Upper lobe of left lung (tissue), 6 donors: ENCODE measurements at regions not wholly inside any gene's neighbourhood (a gene's known extent, or its start where the extent isn't known, plus 50 kb on each side); places are given as distances from the start of the nearest gene placed in this dataset.
A peak's percentile ranks its signal among the peaks of the same experiment; 100 is the strongest.

Experiments
- ATAC-seq, 2 donors: fragments of 200-7000 bp; cut with Tn5 transposase; one replicate each; pipeline ENCODE4 v1.9.1; 2022; ENCODE audit warnings: mild to moderate bottlenecking in 2 of 2, moderate library complexity in 2 of 2; ENCODE audit not compliant: low FRiP score in 2 of 2
- DNase-seq, 2 donors: peaks; one replicate each; pipeline ENCODE4 v3.0.0-alpha.2; 2019 to 2020
- H3K27ac ChIP-seq, 4 donors: fragments of 200-600 bp; sonication (generic); one replicate each; pipeline ENCODE4 v1.5.1; 2016 to 2019
- H3K27me3 ChIP-seq, 4 donors: fragments of 200-600 bp; sonication (generic); one replicate each; pipeline ENCODE4 v1.5.1; 2017 to 2019
- H3K36me3 ChIP-seq, 4 donors: fragments of 200-600 bp; sonication (generic); one replicate each; pipeline ENCODE4 v1.5.1; 2016 to 2019
- H3K4me1 ChIP-seq, 4 donors: fragments of 200-600 bp; sonication (generic); one replicate each; pipeline ENCODE4 v1.5.1; 2018 to 2019
- H3K4me3 ChIP-seq, 4 donors: fragments of 200-600 bp; sonication (generic); one replicate each; pipeline ENCODE4 v1.5.1; 2017 to 2019; ENCODE audit warnings: mild to moderate bottlenecking in 2 of 4, moderate library complexity in 1 of 4
- H3K9me3 ChIP-seq, 4 donors: fragments of 200-600 bp; sonication (generic); one replicate each; pipeline ENCODE4 v1.5.1; 2018 to 2019
- CTCF ChIP-seq, 6 experiments: fragments of 450-650 bp in 4 of 6; fragments of 200-600 bp in 2 of 6; sonication (generic) in 2 of 6; IDR thresholded peaks; one replicate each; pipeline ENCODE4 v1.5.1; 2016 to 2019; ENCODE audit warnings: antibody characterized with exemption in 6 of 6
- EP300 ChIP-seq, 4 donors: sonication (generic); formaldehyde crosslinking; IDR thresholded peaks; one replicate each; pipeline ENCODE4 v1.5.1; 2017; ENCODE audit warnings: antibody characterized with exemption in 4 of 4, control low read depth in 2 of 4
- POLR2A ChIP-seq, 4 donors: fragments of 450-650 bp; IDR thresholded peaks; one replicate each; pipeline ENCODE4 v1.5.1; 2016 to 2017; ENCODE audit warnings: antibody characterized with exemption in 4 of 4, mild to moderate bottlenecking in 2 of 4
- POLR2AphosphoS5 ChIP-seq, 2 donors: sonication (generic); formaldehyde crosslinking; IDR thresholded peaks; one replicate each; pipeline ENCODE4 v1.5.1; 2017; ENCODE audit warnings: antibody characterized with exemption in 2 of 2
- WGBS, 2 donors: methylation state at CpG; one replicate each; pipeline ENCODE4 v1.1.5; 2017 to 2018; 5-methylcytosine and 5-hydroxymethylcytosine counted together
- donor health status: DM: no; HTN: no; CAD: no; lungs with moderate emphysema.
- donor health status: DM: no; HTN: yes; CAD: no; lungs with severe emphysema.

GRCh38 chrX:20451929-20452328 is 185.2 kb upstream of the RPS6KA3 start:
- DNase-seq = no peak
- Histone ChIP-seq H3K4me1 (no peaks in the 10 kb centered on the region), H3K4me3 (no peak overlapping the region), H3K9me3 (no peaks in the 10 kb centered on the region), H3K36me3 (no peaks in the 10 kb centered on the region), H3K27me3 (no peaks in the 10 kb centered on the region), H3K27ac (no peak overlapping the region)
- 67 to 95% methylated on average over 2 of the region's 2 CpGs for WGBS, 2 donors
- TF ChIP-seq EP300 (IDR thresholded peaks at IDR 0.05) (no peak), POLR2A (IDR thresholded peaks at IDR 0.05) (no peak), POLR2AphosphoS5 (IDR thresholded peaks at IDR 0.05) (no peak), CTCF (IDR thresholded peaks at IDR 0.05) (no peak)
- ATAC-seq = no peak

- no peaks in the 10 kb centered on the region for H3K4me1 ChIP-seq
- H3K36me3 ChIP-seq = no peaks in the 10 kb centered on the region
- WGBS, 2 donors = 45 to 94% methylated on average over 2 of the region's 2 CpGs
- H3K4me3 ChIP-seq = no peak overlapping the region
- no peak overlapping the region for H3K27ac ChIP-seq
- ATAC-seq (no peak), DNase-seq (no peak)
- no peaks in the 10 kb centered on the region for H3K9me3 ChIP-seq
- no peaks in the 10 kb centered on the region for H3K27me3 ChIP-seq
- no peak for TF ChIP-seq CTCF (IDR thresholded peaks at IDR 0.05)
- TF ChIP-seq POLR2AphosphoS5 (IDR thresholded peaks at IDR 0.05) = no peak
These were observed 178.4 kb upstream of the RPS6KA3 start for GRCh38 chrX:20445109-20445508.

GRCh38 chrX:20442597-20442996 is 175.9 kb upstream of the RPS6KA3 start:
- TF ChIP-seq POLR2A (IDR thresholded peaks at IDR 0.05) = no peak
- no peak for TF ChIP-seq EP300 (IDR thresholded peaks at IDR 0.05)
- TF ChIP-seq CTCF (IDR thresholded peaks at IDR 0.05) = peak; percentile 41 to 70 (median 56)
- TF ChIP-seq POLR2AphosphoS5 (IDR thresholded peaks at IDR 0.05) = no peak
- 28 to 31% methylated on average over 2 to 3 of the region's 3 CpGs for WGBS, 2 donors
- H3K27me3 ChIP-seq = no peaks in the 10 kb centered on the region
- DNase-seq (peak in 1 of 2 donors; percentile 88), ATAC-seq (peak; percentile 81 to 89)
- no peaks in the 10 kb centered on the region for H3K36me3 ChIP-seq
- H3K27ac ChIP-seq = no peak overlapping the region
- H3K4me1 ChIP-seq = no peaks in the 10 kb centered on the region
- no peak overlapping the region for H3K4me3 ChIP-seq
- no peaks in the 10 kb centered on the region for H3K9me3 ChIP-seq

DNA sequence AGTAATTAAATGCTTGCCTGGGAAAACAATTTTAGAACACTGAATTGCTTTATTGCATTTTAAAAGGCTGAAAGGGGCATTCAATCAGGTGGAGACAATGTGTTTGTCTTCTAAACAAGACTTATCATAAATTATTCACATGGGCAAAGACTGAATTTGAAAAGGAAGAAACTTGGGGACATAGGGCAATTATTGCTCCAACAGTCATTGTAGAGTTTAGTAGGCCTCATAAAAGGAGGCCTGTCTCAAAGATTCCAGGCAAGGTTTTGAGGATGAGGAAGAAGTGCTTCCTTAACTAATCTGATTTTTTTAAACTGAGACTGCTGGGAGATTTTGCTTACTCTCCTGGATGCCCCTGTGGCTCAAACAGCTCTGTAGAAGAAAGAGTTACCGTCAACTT is 174.4 kb upstream of the RPS6KA3 start:
- H3K4me3 ChIP-seq = no peak overlapping the region
- H3K4me1 ChIP-seq = no peaks in the 10 kb centered on the region
- H3K27ac ChIP-seq = no peak overlapping the region
- H3K36me3 ChIP-seq = no peaks in the 10 kb centered on the region
- TF ChIP-seq EP300 (IDR thresholded peaks at IDR 0.05) = no peak
- no peak for DNase-seq
- H3K27me3 ChIP-seq = no peaks in the 10 kb centered on the region
- 71 to 83% methylated on average over 1 of the region's 1 CpG for WGBS, 2 donors
- ATAC-seq = no peak
- no peaks in the 10 kb centered on the region for H3K9me3 ChIP-seq

GRCh38 chrX:20438871-20439526 is 172.3 kb upstream of the RPS6KA3 start:
- no peak for TF ChIP-seq CTCF (IDR thresholded peaks at IDR 0.05)
- no peak for TF ChIP-seq EP300 (IDR thresholded peaks at IDR 0.05)
- TF ChIP-seq POLR2AphosphoS5 (IDR thresholded peaks at IDR 0.05) = no peak
- TF ChIP-seq POLR2A (IDR thresholded peaks at IDR 0.05) = no peak
- Histone ChIP-seq H3K4me3 (no peak overlapping the region), H3K36me3 (no peaks in the 10 kb centered on the region), H3K4me1 (no peaks in the 10 kb centered on the region), H3K27ac (no peak overlapping the region), H3K9me3 (no peaks in the 10 kb centered on the region), H3K27me3 (no peaks in the 10 kb centered on the region)
- ATAC-seq (no peak), DNase-seq (no peak)
- WGBS, 2 donors = 82 to 94% methylated on average over 9 of the region's 9 CpGs
